Progenitor cell of endocrine pancreas (in vitro differentiated cells): ENCODE measurements at regions not wholly inside any gene's neighbourhood (a gene's known extent, or its start where the extent isn't known, plus 50 kb on each side); places are given as distances from the start of the nearest gene placed in this dataset.
A peak's percentile ranks its signal among the peaks of the same experiment; 100 is the strongest.

Experiments
- DNase-seq: peaks from one replicate; pipeline ENCODE4 v3.0.0; 2021; ENCODE audit warnings: low spot score; ENCODE audit not compliant: unreplicated experiment
- H3K27ac Mint-ChIP-seq: 2 replicates; pipeline ENCODE4 v1.8.0; 2021; ENCODE audit warnings: mild to moderate bottlenecking, moderate library complexity, mixed read lengths
- H3K27me3 Mint-ChIP-seq: 2 replicates; pipeline ENCODE4 v1.8.0; 2021; ENCODE audit warnings: mixed read lengths
- H3K36me3 Mint-ChIP-seq: 2 replicates; pipeline ENCODE4 v1.8.0; 2022; ENCODE audit warnings: mixed read lengths; ENCODE audit not compliant: insufficient read depth
- H3K4me1 Mint-ChIP-seq: 2 replicates; pipeline ENCODE4 v1.8.0; 2021; ENCODE audit warnings: low read depth, mixed read lengths
- H3K4me3 Mint-ChIP-seq: 2 replicates; pipeline ENCODE4 v1.8.0; 2021; ENCODE audit warnings: low read depth, mild to moderate bottlenecking, moderate library complexity, mixed read lengths
- H3K9me3 Mint-ChIP-seq: 2 replicates; pipeline ENCODE4 v1.8.0; 2021; ENCODE audit warnings: low read depth, mixed read lengths
- CTCF ChIP-seq: fragments of 200-600 bp; sonication (generic); IDR thresholded peaks from one replicate; pipeline ENCODE4 v1.5.0; 2021; ENCODE audit warnings: antibody characterized with exemption, mild to moderate bottlenecking; ENCODE audit not compliant: unreplicated experiment

- H3K36me3 Mint-ChIP-seq, result no peaks in the 10 kb centered on the region
- peaks cover 12% of the 10 kb centered on the region for H3K4me1 Mint-ChIP-seq
- no peak for TF ChIP-seq CTCF
- H3K9me3 Mint-ChIP-seq, result peaks cover 4% of the 10 kb centered on the region
- H3K4me3 Mint-ChIP-seq, result no peak overlapping the region
- no peak overlapping the region for H3K27ac Mint-ChIP-seq
- H3K27me3 Mint-ChIP-seq, result no peaks in the 10 kb centered on the region
- DNase-seq, result no peak
These were observed 141.0 kb downstream of the RAP2A start for GRCh38 chr13:97574926-97575325.

DNA sequence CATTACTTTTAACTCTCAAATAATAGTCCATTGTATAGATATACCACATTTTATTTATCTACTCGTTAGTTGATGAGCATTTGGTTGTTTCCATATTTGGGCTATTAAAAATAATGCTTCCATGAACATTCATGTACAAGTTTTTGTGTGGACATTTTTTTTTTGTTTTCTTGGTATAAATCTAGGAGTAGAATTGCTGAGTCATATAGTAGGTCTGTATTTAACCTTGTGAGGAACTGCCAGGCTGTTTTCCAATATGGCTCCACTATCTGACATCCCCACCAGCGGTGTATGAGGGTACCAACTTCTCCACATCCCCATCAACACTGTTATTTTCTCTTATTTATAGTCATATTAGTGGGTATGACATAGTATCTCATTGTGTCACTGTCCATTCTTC lies 143.1 kb downstream of the RAP2A start:
- Mint-ChIP-seq H3K4me3 (no peak overlapping the region), H3K27me3 (no peaks in the 10 kb centered on the region), H3K9me3 (peaks cover 7% of the 10 kb centered on the region), H3K4me1 (peaks cover 10% of the 10 kb centered on the region), H3K36me3 (no peaks in the 10 kb centered on the region), H3K27ac (no peak overlapping the region)
- DNase-seq, result no peak
- TF ChIP-seq CTCF, result no peak

DNA sequence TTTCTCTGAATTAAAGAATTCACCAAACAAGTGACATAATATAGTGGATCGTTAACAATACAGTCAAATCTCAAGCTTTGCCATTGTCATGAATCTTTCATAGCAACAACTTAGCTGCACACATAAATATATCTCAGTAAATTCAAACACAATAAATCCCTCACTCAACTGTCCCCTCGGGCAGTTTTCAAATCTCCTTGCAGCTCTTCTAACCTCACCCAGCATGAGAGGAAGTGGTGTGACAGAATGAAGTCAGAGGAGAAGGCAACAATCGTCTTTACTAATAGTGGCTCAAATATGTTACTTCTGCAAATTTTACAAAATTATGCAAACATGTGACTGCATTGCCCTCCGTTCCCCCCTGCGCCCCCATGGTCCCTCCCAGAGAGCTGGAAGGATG lies 148.2 kb downstream of the RAP2A start:
- Mint-ChIP-seq H3K4me1 (peaks cover 18% of the 10 kb centered on the region), H3K36me3 (peaks cover 1% of the 10 kb centered on the region), H3K4me3 (no peak overlapping the region), H3K9me3 (peaks cover 6% of the 10 kb centered on the region), H3K27ac (no peak overlapping the region), H3K27me3 (no peaks in the 10 kb centered on the region)
- no peak for TF ChIP-seq CTCF
- DNase-seq, result no peak

- TF ChIP-seq CTCF, result no peak
- peaks cover 6% of the 10 kb centered on the region for H3K9me3 Mint-ChIP-seq
- DNase-seq, result no peak
- peaks cover 15% of the 10 kb centered on the region for H3K4me1 Mint-ChIP-seq
- H3K27ac Mint-ChIP-seq, result peak overlapping the region; percentile 18
- H3K4me3 Mint-ChIP-seq, result no peak overlapping the region
- H3K36me3 Mint-ChIP-seq, result peaks cover 1% of the 10 kb centered on the region
- no peaks in the 10 kb centered on the region for H3K27me3 Mint-ChIP-seq
These were observed 150.0 kb downstream of the RAP2A start for GRCh38 chr13:97583907-97584497.

DNA sequence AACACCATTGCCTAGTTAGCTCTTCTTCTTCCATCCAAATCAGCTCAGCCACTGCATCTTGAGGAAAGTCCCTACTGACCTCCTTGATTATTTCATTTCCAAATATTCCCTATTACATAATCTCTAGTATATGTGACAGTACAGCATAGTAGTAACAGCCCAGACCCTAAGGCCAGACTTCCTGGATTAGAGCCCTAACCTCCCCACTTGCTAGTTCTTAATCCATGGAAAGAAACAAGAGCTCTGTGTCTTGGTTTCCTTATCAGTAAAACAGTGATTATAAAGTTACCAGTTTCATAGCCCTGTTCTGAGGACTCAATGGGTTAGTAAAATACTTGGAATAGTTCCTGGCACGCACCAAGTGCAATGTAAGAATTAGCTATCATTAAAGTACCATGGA lies 153.0 kb downstream of the RAP2A start:
- peaks cover 1% of the 10 kb centered on the region for H3K36me3 Mint-ChIP-seq
- H3K27ac Mint-ChIP-seq, result no peak overlapping the region
- H3K4me3 Mint-ChIP-seq, result no peak overlapping the region

More for the DNA sequence above, 153.0 kb downstream of the RAP2A start:
- no peaks in the 10 kb centered on the region for H3K27me3 Mint-ChIP-seq
- H3K9me3 Mint-ChIP-seq, result peaks cover 8% of the 10 kb centered on the region
- H3K4me1 Mint-ChIP-seq, result peaks cover 9% of the 10 kb centered on the region
- no peak for DNase-seq
- TF ChIP-seq CTCF, result no peak
